ENCODE measurements at regions not wholly inside any gene's neighbourhood (a gene's known extent, or its start where the extent isn't known, plus 50 kb on each side); places are given as distances from the start of the nearest gene placed in this dataset.

DNA sequence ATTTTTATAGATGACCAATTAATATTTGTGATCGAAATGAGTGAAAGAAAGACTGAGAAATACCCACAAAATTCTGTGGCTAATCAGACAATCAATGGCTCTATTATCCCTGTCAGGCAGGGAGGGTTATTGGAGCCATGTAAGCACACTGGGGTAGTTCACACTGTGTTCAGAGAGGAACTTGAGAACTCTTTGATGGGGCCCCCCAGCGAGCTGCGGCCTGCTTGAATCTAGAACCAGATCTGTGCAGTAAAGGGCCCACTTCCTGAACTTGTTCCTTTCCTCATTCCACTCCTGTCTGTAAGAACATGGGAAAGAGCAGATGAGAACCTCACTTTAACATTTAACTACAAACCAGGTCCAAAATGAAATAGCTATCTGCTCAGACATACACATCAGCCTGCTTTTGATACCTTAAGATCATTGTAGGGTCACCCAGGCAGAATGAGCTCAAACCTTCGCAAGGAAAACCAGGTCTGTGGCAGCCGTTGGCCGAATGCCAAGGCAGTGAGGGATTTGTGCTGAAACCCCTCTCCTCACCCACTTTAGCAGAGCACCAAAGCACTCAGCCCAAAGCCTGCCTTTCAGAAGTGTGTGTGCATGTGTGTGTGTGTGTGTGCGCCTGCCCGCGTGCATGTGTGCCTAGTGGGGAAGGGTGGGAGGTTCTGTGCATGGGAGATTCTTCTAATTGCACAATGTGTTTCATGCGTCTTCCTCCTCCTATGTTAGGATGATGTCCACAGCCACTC lies 365.6 kb upstream of the MGMT start:
- no peak for DNase-seq

DNA sequence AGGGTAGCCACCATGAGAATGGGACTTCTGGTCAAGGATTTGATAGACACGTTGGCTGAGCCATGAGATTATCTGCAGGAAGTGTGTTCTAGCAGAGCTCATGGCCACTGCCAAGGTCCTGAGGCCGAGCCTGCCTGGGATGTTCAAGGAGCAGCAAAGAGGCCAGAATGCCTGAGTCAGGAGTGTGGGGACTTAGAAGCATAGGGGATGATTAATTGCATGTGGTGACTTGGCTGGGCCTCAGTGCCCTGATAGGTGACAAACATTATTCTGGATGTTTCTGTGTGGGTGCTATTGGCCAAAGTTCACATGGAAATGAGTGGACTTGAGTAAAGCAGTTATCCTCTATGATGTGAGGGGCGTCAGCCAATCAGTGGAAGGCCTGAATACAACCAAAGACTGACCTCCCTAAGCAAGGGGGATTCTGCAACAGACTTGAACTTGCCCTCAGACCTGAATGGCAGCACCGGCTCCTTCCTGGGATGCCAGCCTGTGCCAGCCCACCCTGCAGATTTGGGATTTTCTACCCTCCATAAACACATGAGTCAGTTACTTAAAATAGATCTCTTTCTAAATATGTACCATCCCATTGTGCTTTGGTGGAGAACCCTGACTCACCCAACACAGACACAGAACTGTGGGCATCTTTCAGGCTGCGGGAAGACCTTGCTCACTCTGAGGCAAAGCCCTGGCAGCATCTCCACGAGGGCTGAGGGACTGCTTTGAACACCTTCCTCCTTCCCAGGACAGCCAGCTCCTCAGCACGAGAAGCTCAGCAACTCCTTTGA lies 363.9 kb upstream of the MGMT start:
- DNase-seq, result no peak

DNA sequence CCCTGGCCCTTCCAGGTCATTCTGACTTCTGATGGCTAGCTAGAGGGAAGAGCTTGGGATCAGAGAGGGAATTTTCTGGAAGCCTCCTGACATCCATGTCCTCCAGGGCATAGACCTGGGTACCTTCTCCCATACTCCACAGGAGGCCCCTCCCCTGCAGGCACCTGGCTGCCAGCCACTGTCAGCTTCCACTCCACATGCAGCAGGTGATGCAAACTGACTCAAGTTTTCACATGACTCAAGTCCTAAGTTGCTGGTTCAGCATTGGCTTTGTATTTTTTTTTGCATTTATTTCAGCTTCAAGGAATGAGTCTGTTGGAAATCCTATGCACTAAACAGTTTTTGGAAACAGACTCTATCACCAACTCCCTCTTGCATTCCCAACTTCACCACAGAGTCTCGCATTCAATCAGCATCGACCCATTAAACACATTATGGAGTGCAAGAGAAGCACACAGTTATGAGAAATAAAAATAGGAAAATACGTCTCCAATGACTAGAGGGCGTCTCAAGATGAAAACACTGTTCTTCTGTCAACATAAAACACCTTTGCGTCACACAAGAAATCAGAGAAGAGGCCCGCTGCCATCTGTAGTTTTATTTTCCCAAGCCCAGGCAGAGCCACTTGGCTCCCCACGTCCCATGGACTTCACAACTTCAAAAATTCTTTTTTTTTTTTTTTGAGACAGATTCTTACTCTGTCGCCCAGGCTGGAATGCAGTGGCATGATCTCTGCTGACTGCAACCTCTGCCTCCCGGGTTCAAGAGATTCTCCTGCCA lies 362.6 kb upstream of the MGMT start:
- no peak for DNase-seq

DNA sequence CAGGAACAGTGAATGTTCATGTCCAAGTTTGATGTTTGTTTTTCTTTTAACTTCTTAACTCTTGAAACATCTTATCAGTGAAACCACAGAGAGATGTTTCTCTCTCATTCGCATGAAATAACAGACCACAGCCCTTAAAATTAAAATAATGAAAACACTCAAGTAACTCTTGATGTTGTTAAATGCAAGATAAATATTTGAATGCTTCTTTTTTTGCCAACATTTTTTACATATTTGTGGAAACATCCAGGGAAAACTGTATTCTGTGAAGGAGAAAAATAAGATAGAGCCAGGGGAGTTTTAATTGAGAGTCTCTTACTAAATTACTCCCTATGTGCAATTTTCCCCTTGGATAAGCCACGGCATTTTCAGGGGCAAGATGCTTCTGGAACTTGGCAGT lies 361.8 kb upstream of the MGMT start:
- no peak for DNase-seq

DNA sequence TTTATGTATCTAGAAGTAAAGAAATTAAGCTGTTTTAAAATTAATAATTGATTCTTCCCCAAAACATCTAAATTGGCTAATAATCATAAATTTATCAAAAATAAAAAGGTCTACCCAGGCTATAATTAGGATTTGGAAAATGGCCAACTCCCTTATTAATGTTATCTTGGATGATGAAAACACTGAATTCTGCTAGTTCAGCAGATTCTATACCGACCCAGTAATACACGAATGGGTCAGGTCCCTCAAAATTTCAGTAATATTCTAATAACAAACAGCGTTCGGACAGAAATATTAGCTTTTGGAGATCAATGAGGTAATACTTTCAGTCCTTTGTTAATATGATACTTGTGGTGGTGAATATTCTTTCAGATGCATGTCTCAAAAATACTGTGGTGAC lies 360.7 kb upstream of the MGMT start:
- DNase-seq, result no peak

DNA sequence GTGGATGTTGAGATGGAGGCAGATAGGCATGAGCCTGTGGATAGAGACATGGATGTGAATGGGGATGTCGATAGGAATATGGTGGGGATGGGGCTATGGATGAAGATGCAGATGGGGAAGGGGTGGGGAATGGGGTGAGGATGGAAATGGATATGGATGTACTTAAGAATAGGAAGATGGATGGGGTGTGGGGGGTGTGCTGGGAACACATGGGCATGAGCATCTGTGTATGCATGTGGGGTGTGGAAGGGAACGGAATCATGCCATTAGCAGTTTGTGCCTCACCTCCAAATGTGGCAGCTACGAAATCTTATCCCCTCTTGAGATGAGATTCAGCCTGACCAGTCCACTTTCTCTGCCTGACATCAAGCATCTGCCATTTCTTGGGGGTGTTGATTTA lies 359.5 kb upstream of the MGMT start:
- no peak for DNase-seq

DNA sequence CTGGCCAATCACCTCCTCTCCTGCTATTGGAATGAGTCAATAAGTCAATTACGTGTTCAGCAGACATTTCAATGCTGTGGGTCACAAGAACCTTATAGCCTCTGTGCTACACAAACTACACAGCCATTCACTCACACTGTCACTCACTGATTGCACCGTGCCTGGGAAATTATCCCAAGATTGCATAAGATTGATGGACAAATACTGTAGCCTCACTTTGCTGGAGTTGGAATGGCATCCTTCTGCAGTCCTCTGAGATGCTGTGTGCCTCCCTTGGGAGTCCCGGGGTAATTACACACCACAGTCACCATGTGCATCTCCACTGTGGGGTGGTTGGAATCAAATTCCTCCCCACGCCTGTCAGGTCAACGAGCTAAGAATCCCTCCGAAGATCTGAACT lies 358.7 kb upstream of the MGMT start:
- no peak for DNase-seq

DNA sequence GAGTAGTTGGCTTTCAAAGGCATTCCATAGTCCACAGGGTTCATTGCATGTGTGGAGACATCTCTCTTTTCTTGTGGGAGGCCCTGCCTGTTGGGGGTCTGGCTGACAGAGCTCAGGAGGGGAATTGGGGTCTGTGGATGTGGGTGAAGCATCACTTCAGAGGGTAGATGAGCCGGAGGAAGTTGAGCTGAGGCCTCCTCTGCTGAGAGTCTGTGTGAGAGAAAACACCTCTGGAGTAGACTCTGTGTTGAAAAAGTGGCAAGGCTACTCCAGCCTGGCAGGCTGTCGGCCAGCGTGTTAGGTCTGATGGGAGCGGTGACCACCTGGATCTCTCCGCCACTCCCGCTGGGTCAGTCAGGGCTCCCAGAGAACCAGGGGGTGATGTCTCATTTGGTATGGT lies 358.0 kb upstream of the MGMT start:
- DNase-seq, result no peak

DNA sequence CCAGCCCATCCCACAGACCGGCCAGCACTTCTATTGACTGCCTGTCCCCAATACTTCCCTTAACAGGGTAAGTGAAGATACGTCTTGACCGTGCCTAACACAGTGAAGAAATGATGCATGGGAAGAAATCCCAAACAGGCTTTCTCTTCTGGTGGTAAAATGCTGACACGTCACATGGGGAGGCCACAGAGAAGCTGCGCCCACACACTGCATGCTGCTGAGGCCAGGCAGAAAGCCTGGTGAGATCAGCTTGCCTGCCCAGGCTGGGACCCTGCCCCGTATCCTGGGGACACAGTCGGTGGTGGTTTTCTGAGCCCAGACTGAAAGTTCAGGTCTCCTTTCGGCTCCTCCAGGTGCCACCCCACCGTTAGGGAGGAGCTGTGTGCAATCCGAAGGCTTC lies 356.3 kb upstream of the MGMT start:
- no peak for DNase-seq

DNA sequence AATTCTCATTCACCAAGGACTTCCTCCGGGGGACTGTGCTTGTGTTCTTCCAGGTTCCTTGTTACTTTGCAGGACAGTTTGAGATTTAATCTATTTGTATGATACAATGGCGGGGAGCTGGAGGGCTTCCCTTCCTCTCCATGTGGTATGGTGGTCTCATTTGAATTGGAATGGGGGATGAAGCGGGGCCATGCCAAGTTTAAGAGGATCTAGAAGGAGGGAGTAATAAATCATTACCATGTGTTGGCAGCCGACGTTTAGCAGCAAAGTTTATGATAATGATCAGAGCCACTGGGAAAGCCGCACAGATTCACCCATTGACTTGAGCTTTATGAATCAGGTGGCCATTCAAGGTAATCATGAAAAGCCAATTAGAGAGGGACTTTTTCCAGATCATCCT lies 355.1 kb upstream of the MGMT start:
- DNase-seq, result no peak

DNA sequence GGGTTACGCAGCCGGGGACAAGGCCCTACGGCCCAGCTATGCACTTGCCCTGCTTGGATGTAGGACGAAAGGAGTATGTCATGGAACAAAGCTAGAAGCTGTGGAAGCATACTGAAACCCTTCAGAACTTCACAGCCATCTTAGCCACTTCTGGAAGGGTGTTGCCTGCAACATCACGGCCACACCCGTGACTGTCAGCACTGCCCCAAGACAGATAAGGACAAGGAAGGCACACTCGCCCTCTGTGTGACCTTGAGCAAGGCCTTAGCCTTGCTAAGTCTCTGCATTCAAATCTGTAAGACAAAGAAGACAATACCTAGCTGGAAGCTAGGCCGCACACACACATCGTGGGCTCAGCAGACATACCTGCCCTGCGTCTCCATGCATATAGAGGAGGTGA lies 352.5 kb upstream of the MGMT start:
- DNase-seq, result no peak

DNA sequence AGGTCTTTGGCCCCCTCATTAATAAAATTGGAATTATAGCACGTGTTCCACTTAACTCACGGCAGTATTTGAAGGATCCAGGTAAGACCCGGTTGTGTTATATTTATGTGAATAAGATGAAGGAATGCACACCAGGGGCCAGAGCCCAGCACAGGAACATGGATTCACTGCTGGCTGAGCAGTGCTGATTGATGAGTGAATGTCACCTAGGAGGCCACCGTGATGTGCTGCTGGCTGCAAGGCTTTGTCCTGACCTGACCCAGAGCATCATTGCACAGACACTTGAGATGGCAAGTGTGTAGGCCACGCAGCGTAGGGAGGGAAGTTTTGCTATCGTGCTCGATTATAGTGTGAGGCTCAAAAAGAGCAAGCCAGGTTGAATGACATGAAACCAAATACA lies 350.7 kb upstream of the MGMT start:
- DNase-seq, result no peak

DNA sequence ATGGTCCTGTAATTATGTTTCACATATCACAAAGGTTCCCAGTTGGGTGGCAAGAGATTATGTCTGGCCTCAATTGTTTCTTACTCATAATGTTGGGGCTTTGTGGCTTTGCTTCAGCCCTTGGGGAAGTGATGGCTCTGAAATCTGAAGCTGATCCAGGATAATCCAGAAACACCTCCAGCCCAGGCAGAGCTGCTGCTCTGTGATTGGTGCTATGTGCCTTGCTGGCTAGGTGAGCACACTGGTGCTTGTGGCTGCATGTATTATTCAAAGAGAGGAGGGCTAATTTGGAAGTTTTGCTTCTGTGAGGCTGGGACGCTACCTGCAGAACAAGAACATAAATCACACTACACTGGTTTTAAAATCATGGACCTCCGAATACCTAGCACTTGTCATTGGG lies 346.6 kb upstream of the MGMT start:
- no peak for DNase-seq

DNA sequence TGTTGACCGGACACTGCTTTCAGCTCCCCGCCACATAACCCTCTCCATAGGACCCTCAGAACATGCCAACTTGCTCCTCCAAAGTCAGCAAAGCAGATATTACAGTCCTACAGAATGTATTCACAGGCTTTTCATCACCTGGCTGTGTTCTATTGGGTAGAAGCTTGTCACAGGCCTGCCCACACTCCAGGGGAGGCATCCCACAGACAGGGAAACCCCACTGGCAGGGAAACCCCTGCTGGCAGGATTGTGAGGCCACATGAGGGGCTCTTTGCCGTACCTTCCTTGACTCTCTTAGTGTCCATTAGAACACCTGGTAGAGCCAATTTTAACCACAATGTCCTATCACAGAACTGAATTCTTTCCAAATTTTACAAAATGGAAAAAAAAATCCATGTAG lies 344.2 kb upstream of the MGMT start:
- DNase-seq, result no peak

DNA sequence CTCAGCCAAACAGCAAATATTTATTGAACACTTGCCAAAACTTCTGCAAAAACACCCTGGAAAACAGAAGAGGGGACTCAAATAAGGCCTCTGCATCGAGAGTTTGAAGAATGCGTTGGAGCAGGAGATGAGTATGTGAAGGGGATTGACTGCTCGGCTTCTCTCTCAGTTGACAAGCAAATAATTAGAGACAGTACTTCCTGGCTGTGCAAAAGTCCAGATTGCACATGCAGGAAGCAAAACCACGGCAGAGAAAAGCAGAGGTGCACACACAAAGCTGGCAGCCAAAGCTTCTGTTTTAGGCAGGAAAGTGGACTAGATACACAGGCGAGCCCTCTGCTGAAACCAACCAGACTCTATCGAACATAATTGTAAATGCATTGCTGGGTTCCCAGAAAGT lies 343.6 kb upstream of the MGMT start:
- DNase-seq, result no peak

DNA sequence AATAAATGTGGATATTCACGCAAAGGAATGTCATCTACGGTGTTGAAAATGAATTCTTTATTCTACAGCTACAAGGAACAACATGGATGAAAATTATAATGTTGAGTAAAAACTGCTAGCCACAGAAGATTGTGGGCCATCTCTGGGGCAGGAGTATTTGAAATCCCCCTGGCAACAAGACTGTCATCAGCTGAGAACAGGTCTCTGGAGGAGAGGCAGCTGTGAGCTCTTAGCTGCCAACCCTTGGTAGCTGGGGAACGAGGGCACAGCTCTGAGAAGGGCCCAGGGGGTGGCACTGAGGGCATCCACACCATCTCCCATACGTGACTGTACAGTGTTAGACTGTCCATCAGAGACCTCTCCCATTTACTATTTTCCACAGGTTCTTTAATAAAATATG lies 340.1 kb upstream of the MGMT start:
- no peak for DNase-seq

DNA sequence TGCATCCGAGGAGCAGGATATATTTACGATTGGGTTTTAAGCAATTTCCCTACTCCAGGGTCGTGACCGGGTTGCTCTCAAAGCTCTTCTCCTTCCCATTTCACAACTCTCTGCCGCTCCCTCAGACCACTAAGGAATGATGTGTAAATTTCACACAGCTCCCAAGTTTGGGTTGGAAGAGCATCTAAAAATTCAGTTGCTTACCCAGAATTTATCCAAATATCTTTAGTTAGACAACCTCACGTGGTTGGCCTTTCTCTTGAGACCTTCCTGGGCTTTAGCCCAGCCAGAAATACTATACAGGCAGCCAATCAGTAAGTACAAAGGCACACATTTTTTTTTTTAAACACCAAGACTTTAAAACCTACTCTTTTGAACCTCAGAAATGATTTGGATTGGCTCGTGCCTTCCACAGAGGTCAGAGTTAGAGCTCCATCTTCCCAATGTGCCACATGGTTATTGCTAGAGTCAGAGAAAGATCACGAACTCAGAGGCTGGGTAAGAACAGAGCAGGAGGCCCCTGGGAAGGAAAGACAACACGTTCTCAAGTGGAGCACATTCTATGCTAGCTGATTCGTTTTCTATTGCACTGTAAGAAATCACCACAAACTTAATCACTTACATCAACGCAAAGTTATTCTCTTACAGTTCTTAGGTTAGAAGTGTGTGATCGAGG lies 335.4 kb upstream of the MGMT start:
- DNase-seq, result no peak

DNA sequence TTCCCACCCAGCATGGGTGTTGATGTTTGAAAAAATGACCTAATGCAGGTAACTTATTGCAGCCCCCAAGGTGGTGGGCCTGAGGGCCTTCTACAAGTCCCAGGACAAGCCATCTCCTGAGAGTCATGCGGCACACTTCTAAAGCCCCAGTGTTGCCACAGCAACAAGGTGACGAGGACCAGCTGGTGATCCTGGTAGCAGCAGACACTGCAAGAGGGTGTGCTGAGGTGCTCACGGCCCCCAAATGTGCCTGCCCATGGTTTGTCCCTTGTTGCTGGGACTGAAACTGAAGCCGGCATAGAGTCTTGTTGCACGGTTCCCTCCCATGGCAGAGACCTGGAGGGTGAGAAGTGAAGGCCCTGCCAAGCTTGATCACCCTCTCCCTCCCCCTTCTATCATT lies 333.2 kb upstream of the MGMT start:
- no peak for DNase-seq

DNA sequence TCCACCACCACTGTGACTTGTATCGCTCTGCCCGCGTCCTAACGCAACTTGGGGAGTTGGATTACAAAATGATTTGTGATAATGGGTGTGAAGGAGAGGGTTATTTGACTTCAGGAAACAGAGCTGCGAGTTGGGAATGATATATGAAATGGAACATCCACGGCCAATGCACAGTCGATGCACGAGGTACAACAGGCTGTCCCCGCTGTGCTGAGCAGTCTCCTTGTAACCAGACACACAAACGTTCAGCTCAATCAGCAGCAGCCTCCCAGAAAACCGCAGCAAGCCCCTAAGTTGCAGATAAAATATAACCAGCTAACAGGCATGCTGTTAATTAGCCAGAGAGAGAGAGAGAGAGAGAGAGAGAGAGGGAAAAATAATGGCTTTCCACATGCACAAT lies 332.7 kb upstream of the MGMT start:
- DNase-seq, result no peak

DNA sequence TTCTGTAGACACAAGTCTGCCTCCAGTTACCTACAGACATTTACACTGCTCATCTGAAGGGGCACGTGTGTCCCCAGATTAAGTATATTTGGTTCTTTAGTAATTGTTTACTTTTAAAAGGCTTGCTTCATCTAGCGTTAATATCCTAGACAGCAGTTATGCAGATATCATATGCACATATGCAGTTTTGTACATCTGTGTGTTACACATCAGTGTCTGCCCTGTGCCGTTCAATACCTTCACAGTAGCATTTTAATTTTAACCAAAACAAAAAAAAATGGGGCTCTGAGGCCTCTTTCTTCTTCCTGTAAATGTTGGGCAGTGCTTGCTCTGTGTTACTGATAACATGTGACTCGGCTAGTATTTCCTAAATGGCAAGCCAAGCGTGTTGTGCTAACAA lies 331.4 kb upstream of the MGMT start:
- no peak for DNase-seq

DNA sequence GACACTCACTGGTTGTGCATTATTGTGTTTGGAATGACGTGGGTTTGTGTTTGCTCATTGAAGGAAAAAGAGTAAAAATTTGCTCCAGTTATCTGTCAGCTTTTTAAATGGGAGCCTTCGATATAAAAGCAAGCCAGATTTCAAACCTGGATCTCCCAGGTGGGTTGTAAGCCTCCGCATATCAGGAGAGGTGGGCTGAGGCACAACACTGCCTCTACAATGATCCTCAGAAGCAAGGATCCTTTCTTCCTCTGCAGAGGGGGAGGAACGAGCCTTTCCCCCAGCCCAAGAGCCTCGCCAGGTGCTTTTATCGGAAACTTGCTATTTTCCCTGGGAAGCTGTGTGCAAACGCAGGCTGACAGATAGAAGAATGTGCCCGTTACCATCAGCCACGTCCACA lies 331.0 kb upstream of the MGMT start:
- no peak for DNase-seq

DNA sequence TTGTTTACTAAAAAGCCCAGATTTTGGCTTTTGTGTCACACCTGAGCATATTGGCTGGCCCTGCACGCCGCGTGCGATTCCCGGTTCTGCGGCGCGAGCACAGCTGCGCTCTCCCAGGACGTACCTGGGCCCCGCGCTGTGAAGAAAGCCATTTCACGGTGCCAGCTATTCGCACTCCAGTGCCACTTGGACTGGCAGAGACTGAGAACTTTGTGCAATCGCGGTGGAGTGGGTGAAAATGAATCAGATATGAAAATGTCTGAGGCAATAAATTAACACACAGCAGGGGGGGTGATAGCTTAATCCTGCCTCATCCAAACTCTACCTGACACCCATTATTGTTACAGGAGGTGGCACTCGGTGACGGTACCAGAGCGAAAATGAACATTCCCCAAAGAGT lies 330.1 kb upstream of the MGMT start:
- no peak for DNase-seq
